ENCODE measurements at regions not wholly inside any gene's neighbourhood (a gene's known extent, or its start where the extent isn't known, plus 50 kb on each side); places are given as distances from the start of the nearest gene placed in this dataset.

DNA sequence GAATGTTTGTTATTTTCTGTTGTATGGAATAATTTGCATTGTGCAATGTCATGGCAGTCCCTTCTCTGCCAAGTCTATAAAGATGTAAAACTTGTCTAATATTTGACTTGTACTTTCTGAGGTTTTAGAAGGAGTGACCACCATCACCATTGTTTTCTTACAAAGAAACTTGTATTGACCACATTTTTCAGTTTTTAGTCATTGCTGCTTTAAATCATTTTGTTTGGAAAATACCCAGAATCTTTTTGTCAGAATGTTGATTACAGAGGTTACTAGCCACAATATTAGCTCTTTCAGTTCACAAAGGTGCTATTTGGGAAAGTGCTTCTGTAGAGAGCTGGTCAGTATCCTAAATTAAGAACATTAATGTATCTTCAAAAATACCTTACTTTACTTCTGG, 532.4 kb upstream of the GBE1 start:
- TF ChIP-seq, protein P1, sequence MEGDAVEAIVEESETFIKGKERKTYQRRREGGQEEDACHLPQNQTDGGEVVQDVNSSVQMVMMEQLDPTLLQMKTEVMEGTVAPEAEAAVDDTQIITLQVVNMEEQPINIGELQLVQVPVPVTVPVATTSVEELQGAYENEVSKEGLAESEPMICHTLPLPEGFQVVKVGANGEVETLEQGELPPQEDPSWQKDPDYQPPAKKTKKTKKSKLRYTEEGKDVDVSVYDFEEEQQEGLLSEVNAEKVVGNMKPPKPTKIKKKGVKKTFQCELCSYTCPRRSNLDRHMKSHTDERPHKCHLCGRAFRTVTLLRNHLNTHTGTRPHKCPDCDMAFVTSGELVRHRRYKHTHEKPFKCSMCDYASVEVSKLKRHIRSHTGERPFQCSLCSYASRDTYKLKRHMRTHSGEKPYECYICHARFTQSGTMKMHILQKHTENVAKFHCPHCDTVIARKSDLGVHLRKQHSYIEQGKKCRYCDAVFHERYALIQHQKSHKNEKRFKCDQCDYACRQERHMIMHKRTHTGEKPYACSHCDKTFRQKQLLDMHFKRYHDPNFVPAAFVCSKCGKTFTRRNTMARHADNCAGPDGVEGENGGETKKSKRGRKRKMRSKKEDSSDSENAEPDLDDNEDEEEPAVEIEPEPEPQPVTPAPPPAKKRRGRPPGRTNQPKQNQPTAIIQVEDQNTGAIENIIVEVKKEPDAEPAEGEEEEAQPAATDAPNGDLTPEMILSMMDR (IDR thresholded peaks at IDR 0.05; ENCODE audit: insufficient read depth, low read length, poor library complexity, severe bottlenecking), result no peak
- TF ChIP-seq EZH2phosphoT487 (conservative IDR thresholded peaks at IDR 0.05; ENCODE audit: low read length), result no peak

Data from SU-DHL-6 (cell line).